ENCODE measurements at regions not wholly inside any gene's neighbourhood (a gene's known extent, or its start where the extent isn't known, plus 50 kb on each side); places are given as distances from the start of the nearest gene placed in this dataset.

DNA sequence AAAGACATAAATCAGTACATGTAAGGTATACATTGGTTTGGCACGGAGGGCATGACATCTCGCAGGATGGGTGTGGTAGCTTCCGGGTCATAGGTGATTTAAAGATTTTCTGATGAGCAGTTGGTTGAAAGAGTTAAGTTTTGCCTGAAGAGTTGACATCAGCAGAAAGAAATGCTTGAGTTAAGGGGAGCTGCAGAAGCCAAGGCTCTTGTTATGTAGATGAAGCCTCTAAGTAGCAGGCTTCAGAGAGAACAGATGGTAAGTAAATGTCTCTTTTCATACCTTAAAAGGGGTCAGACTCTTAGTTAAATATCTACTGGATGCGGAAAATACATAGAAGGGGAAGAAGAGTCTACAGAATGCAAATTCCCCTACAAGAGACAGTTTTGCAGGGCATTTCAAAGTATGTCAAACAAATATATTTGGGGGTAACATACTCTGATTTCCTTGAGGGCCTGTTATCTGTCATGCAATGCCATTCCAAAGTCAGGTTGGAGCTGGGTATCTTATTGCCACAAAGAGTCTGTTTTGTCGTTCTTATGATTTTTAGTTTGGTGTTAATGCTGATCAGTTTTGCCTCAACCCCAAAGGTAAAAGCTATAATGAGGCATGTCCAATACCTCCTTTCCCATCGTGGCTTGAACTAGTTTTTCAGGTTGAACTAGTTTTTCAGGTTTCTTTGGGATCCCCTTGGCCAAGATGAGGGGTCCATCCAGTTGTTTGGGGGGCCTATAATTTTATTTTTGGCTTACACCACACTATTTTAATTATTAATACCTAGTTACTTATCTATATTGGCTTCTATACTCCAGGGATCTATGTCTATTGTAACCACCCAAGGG, 67.0 kb downstream of the PTHLH start:
- TF ChIP-seq, protein P1, sequence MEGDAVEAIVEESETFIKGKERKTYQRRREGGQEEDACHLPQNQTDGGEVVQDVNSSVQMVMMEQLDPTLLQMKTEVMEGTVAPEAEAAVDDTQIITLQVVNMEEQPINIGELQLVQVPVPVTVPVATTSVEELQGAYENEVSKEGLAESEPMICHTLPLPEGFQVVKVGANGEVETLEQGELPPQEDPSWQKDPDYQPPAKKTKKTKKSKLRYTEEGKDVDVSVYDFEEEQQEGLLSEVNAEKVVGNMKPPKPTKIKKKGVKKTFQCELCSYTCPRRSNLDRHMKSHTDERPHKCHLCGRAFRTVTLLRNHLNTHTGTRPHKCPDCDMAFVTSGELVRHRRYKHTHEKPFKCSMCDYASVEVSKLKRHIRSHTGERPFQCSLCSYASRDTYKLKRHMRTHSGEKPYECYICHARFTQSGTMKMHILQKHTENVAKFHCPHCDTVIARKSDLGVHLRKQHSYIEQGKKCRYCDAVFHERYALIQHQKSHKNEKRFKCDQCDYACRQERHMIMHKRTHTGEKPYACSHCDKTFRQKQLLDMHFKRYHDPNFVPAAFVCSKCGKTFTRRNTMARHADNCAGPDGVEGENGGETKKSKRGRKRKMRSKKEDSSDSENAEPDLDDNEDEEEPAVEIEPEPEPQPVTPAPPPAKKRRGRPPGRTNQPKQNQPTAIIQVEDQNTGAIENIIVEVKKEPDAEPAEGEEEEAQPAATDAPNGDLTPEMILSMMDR (IDR thresholded peaks at IDR 0.05), result no peak
- TF ChIP-seq EP300 (IDR thresholded peaks at IDR 0.05) (no peak), POLR2AphosphoS5 (IDR thresholded peaks at IDR 0.05) (no peak), POLR2A (IDR thresholded peaks at IDR 0.05) (no peak)
